Caco-2 (cell line): ENCODE measurements at regions not wholly inside any gene's neighbourhood (a gene's known extent, or its start where the extent isn't known, plus 50 kb on each side); places are given as distances from the start of the nearest gene placed in this dataset.

Experiments
- BruUV-seq: library from RNA; stranded (reverse); fragments of 400-500 nt; replicated peaks from 2 replicates; lab custom pipeline; 2021; lab: Mats Ljungman, UMichigan
- CTCF ChIA-PET: fragments of 300-600 bp; sonication (Branson Sonifier 250); formaldehyde crosslinking; loops from one replicate; lab custom pipeline; 2022; ENCODE audit warnings: antibody characterized with exemption; lab: Charles Lee
- POLR2A ChIA-PET: fragments of 300-600 bp; sonication (Branson Sonifier 250); formaldehyde crosslinking; loops from one replicate; lab custom pipeline; 2022; ENCODE audit warnings: antibody characterized with exemption; lab: Charles Lee
- DNase-seq, 2 experiments: peaks; one replicate each; pipeline versions ENCODE4 v3.0.0 to v3.0.0-alpha.2; 2020 to 2022
- H3K27me3 ChIP-seq: replicated peaks from 2 replicates; pipeline ENCODE4 v1.6.0; 2011; ENCODE audit warnings: low read length; ENCODE audit not compliant: control insufficient read depth, insufficient read depth
- H3K36me3 ChIP-seq: 2 replicates; pipeline ENCODE4 v1.5.1; 2011; ENCODE audit warnings: low read length; ENCODE audit not compliant: control insufficient read depth, insufficient read depth
- H3K4me1 ChIP-seq: fragments of 250-450 bp; sonication (Bioruptor Pico); 2 replicates; pipeline ENCODE4 v1.5.1; 2020; ENCODE audit warnings: mild to moderate bottlenecking
- H3K4me3 ChIP-seq: 2 replicates; pipeline ENCODE4 v1.5.1; 2011; ENCODE audit warnings: low read depth, mild to moderate bottlenecking, control low read depth, low read length
- H3K9me3 ChIP-seq: fragments of 250-450 bp; sonication (Bioruptor Pico); 2 replicates; pipeline ENCODE4 v1.5.1; 2020; ENCODE audit warnings: mild to moderate bottlenecking, moderate library complexity
- H3K27ac Mint-ChIP-seq: one replicate; pipeline ENCODE4 v1.8.0; 2022; ENCODE audit warnings: mixed read lengths; ENCODE audit not compliant: unreplicated experiment
- H3K27me3 Mint-ChIP-seq: one replicate; pipeline ENCODE4 v1.8.0; 2022; ENCODE audit warnings: mixed read lengths; ENCODE audit not compliant: insufficient read depth, unreplicated experiment
- H3K36me3 Mint-ChIP-seq: one replicate; pipeline ENCODE4 v1.8.0; 2022; ENCODE audit warnings: mild to moderate bottlenecking, mixed read lengths; ENCODE audit not compliant: insufficient read depth, unreplicated experiment
- H3K4me1 Mint-ChIP-seq: one replicate; pipeline ENCODE4 v1.8.0; 2022; ENCODE audit warnings: low read depth, mixed read lengths; ENCODE audit not compliant: unreplicated experiment
- H3K4me3 Mint-ChIP-seq: one replicate; pipeline ENCODE4 v1.8.0; 2022; ENCODE audit warnings: mild to moderate bottlenecking, moderate library complexity, mixed read lengths; ENCODE audit not compliant: unreplicated experiment
- H3K9me3 Mint-ChIP-seq: one replicate; pipeline ENCODE4 v1.8.0; 2022; ENCODE audit warnings: mixed read lengths; ENCODE audit not compliant: unreplicated experiment
- intact Hi-C: fragments of 100-400 bp; cut with micrococcal nuclease; formaldehyde crosslinking; loops from one replicate; pipeline ENCODE4 v1.10.0; 2022; ENCODE audit not compliant: unreplicated experiment
- TF ChIP-seq, protein P1 (sequence below), 2 experiments: fragments of 200-600 bp in 1 of 2; IDR thresholded peaks; 1 replicate in 1 of 2; 2 replicates in 1 of 2; pipeline versions ENCODE4 v1.5.1 to v1.8.0; 2011 to 2022; ENCODE audit warnings: antibody characterized with exemption in 1 of 2, control low read depth in 1 of 2, inconsistent platforms in 1 of 2, low read depth in 1 of 2, low read length in 1 of 2, mild to moderate bottlenecking in 1 of 2, moderate library complexity in 1 of 2; ENCODE audit not compliant: insufficient read depth in 1 of 2, severe bottlenecking in 1 of 2, unreplicated experiment in 1 of 2

DNA sequence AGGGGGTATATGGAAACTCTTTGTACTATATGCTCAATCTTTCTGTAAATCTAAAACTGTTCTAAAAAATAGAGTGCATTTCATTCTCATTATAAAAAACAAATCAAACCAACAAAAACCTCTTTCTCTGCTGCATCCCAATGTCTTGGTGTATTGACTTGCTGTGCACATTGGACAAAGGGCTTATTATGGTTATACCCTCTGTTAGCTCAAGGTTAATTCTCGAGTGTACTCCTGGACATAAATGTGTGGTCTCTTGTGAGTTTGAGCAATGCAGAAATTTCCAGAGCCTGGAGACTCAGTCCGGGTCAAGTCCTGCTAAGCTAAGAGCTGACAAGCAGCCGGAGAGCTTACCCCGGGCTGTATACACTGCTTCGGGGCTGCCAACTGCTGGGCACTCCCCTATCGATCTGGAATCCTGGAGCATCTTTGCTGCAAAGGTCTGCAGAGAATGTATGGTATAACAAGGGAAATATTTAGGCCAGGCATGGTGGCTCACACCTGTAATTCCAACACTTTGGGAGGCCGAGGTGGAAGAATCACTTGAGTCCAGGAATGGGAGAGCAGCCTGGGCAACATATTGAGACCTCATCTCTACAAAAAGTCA lies 66.2 kb upstream of the BRD7 start:
- no peak for DNase-seq
- BruUV-seq, result no TSS peak
- Mint-ChIP-seq H3K27me3 (no peaks in the 10 kb centered on the region), H3K4me3 (no peak overlapping the region), H3K27ac (no peak overlapping the region), H3K36me3 (peaks cover 1% of the 10 kb centered on the region), H3K9me3 (peaks cover 20% of the 10 kb centered on the region), H3K4me1 (peaks cover 4% of the 10 kb centered on the region)
- ChIA-PET CTCF (no interaction called here), POLR2A (no interaction called here)
- Histone ChIP-seq H3K9me3 (0 out of 2 replicates have a peak, but pooled peaks cover 3% of the 10 kb centered on the region), H3K36me3 (no peaks in the 10 kb centered on the region), H3K27me3 (no peaks in the 10 kb centered on the region), H3K4me1 (no peaks in the 10 kb centered on the region), H3K4me3 (no peak overlapping the region)
- TF ChIP-seq, protein P1, sequence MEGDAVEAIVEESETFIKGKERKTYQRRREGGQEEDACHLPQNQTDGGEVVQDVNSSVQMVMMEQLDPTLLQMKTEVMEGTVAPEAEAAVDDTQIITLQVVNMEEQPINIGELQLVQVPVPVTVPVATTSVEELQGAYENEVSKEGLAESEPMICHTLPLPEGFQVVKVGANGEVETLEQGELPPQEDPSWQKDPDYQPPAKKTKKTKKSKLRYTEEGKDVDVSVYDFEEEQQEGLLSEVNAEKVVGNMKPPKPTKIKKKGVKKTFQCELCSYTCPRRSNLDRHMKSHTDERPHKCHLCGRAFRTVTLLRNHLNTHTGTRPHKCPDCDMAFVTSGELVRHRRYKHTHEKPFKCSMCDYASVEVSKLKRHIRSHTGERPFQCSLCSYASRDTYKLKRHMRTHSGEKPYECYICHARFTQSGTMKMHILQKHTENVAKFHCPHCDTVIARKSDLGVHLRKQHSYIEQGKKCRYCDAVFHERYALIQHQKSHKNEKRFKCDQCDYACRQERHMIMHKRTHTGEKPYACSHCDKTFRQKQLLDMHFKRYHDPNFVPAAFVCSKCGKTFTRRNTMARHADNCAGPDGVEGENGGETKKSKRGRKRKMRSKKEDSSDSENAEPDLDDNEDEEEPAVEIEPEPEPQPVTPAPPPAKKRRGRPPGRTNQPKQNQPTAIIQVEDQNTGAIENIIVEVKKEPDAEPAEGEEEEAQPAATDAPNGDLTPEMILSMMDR (IDR thresholded peaks at IDR 0.05; ENCODE audit: insufficient read depth in 1 of 2, low read depth in 1 of 2, low read length in 1 of 2, severe bottlenecking in 1 of 2, unreplicated experiment in 1 of 2), result no peak
- intact Hi-C loops, result no loop called here

DNA sequence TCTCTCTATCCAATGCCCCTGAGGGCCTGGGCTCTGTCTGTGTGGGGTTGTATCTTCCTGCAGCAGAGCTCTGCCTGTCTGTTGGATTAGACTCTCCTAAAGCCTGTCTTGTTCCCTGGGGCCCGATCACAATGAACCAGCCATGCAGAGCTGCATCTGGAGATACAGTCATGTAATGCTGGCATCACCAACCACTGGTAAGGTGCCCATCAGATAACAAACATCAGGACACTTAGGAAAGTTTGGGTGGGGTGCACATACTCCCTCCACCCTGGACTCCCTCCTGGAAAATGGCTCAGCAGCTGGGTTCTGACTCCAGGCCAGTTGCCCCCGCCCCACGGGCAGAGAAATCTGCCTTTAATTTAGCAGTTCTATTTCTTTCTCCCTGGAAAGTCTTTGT lies 61.3 kb upstream of the BRD7 start:
- Mint-ChIP-seq H3K27ac (no peak overlapping the region), H3K27me3 (no peaks in the 10 kb centered on the region), H3K36me3 (no peaks in the 10 kb centered on the region), H3K4me1 (peaks cover 6% of the 10 kb centered on the region), H3K4me3 (no peak overlapping the region), H3K9me3 (peaks cover 8% of the 10 kb centered on the region)
- TF ChIP-seq, protein P1 (IDR thresholded peaks at IDR 0.05; ENCODE audit: insufficient read depth in 1 of 2, low read depth in 1 of 2, low read length in 1 of 2, severe bottlenecking in 1 of 2, unreplicated experiment in 1 of 2), result no peak
- H3K4me3 ChIP-seq, result no peak overlapping the region
- peaks cover 6% of the 10 kb centered on the region for H3K4me1 ChIP-seq
- no peaks in the 10 kb centered on the region for H3K9me3 ChIP-seq
- no peaks in the 10 kb centered on the region for H3K27me3 ChIP-seq
- intact Hi-C loops, result no loop called here
- no peak for DNase-seq
- ChIA-PET POLR2A (no interaction called here), CTCF (no interaction called here)
- BruUV-seq, result no TSS peak
- H3K36me3 ChIP-seq, result no peaks in the 10 kb centered on the region

DNA sequence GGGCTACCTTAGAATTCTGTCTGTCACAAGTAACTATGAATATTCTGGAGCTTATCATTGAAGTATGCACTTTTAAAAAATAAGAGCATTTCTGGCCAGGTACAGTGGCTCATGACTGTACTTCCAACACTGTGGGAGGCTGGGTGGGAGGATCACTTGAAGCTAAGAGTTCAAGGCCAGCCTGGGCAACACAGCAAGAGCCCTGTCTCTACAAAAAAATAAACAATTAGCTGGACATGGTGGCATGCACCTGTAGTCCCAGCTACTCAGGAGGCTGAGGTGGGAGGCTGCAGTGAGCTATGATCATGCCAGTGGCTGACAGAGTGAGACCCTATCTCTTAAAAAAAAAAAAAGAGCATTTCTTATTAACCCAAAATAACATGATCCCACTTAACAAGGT lies 60.0 kb upstream of the BRD7 start:
- ChIA-PET POLR2A (interaction anchor here (0.6 kb wide), 1 partner anchor 185 kb away, joined by 4 read pairs; no protein-coding TSS in a partner anchor), CTCF (no interaction called here)
- Histone ChIP-seq H3K4me1 (peaks cover 6% of the 10 kb centered on the region), H3K9me3 (no peaks in the 10 kb centered on the region), H3K4me3 (no peak overlapping the region), H3K27me3 (no peaks in the 10 kb centered on the region), H3K36me3 (no peaks in the 10 kb centered on the region)
- H3K9me3 Mint-ChIP-seq, result peaks cover 8% of the 10 kb centered on the region
- intact Hi-C loops, result no loop called here
- BruUV-seq, result no TSS peak
- H3K36me3 Mint-ChIP-seq, result no peaks in the 10 kb centered on the region
- DNase-seq, result no peak
- TF ChIP-seq, protein P1 (IDR thresholded peaks at IDR 0.05; ENCODE audit: insufficient read depth in 1 of 2, low read depth in 1 of 2, low read length in 1 of 2, severe bottlenecking in 1 of 2, unreplicated experiment in 1 of 2), result no peak
- no peaks in the 10 kb centered on the region for H3K27me3 Mint-ChIP-seq
- H3K27ac Mint-ChIP-seq, result no peak overlapping the region
- no peak overlapping the region for H3K4me3 Mint-ChIP-seq
- peaks cover 6% of the 10 kb centered on the region for H3K4me1 Mint-ChIP-seq
